HG02678 (cell line): ENCODE measurements at regions not wholly inside any gene's neighbourhood (a gene's known extent, or its start where the extent isn't known, plus 50 kb on each side); places are given as distances from the start of the nearest gene placed in this dataset.

Experiments used
- ATAC-seq: cut with Tn5 transposase; IDR thresholded peaks from one replicate; pipeline ENCODE4 v1.9.1; 2021; ENCODE audit warnings: mild to moderate bottlenecking, moderate library complexity; ENCODE audit not compliant: unreplicated experiment

DNA sequence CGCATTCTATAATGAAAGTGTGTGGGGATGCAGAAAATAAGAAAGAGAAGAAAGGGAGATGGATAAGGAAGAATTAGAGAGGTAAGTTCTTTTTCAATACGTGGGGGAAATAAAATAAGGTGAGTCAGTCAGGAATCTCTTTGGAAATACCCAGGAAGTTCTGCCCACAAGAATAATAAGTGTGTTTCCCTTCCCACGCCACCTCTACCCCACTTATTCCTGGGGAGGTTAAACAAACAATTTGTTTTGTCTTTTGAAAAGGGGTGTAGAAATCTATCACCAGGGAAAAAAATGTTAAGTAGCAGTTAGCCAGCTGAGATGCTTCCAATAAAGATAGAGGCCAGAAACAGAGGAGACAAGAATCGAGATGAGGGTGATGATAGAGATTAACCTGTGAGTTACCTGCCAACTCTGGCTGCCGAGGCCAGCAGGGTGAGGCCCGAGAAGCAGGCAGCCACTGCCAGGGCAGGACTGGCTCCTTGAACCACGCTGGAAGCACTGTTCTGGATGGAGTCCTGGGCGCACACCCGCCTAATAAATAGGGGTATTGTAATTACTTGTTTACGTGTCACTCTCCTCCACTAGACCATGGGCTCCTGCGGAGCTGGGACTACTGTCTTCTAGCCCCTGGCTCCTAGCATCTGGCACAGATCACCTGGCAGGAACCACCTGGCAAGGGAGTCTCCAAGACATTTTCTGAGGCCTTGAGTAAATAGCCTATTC lies 191.3 kb downstream of the FGFR2 start:
- no peak for ATAC-seq

DNA sequence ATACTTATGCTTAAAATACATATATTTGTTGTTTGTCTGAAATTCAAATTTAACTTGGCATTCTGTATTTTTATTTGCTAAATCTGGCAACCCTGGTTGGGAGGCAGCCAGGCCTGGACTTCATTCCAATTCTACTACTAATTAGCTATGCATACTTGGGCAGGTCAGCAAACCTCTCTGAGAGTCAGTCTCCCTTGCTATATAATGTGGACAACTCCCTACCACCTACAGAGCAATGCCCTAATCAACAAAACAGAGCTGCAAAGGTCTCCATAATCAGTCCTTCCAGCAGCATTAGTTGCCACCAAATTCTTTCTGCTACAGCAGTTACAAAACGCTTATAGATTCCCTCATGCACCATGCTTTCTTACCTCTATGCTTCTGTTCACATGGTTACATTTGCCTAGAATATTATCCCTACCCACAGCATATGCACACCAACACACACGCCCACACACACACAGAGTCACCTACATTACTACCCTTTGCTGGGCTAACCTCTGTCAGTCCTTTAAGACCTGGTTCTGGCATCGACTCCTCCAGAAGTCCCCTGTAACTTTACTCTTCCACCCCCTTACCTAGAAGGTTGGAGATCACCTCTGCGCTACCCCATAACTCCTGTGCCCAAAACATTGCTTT lies 188.7 kb downstream of the FGFR2 start:
- no peak for ATAC-seq

DNA sequence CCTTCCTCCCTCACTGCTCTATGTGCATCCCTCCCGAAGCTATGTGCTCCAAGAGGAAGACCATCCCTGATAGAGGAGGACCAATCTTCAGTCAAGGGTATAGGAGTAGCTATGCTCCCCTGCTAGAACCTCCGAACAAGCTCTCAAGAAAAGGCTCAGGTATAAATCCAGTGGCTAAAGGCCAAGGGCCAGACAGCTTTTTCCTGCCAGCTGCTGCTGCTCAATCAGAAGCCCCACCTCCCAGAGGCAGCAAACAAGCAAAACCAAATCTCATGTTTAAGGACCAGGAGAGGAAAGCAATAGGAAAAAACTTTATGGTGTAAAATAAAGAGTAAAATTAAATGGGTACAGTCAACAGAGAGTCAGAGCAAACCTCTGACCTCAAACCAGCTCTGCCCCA lies 187.2 kb downstream of the FGFR2 start:
- no peak for ATAC-seq

DNA sequence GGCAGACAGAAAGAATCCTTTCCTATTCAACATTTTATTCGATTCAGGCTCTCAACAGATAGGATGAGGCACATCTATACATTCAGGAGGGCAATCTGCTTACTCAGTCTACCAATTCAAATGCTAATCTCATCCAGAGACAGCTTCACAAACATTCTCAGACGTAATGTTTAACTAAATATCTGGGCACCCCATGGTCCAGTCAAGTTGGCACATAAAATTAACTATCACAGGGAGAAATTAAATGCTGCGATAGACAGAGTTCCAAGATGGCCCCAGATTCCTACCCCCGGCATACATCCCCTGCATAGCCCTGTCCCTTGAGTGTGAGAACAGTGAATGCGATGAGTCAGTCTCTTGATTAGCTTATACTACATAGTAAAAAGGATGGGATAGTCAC lies 184.3 kb downstream of the FGFR2 start:
- no peak for ATAC-seq

DNA sequence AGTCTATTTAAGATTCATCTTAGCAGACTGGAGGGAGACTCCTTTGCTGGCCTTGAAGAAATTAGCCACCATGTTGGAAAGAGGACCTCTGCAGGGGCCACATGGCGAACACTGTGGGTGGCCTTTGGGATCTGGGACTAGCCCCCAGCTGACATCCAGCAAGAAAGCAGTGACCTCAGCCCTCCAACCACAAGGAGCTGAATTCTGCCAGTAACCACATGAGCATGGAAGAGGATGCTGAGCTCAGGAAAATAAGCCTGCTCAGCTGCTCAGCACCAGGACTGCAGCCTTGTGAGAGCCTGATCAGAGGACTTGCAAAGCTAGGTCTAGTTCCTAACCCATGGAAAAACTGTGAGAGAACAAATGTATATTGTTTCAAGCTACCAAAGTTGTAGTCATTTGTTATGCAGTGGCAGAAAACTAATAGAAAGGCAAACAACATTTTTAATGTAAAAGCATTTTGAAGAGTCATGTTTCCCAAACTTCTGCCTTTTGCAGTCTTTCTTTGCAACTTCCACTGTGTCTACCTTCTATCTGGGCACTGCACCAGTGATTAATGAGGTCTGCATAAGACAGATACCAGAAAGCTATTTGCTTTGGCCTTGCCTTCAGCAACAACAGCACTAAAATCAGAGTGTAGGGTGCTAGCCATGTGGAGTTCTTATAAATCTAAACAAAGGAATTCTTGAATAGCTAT lies 183.7 kb downstream of the FGFR2 start:
- ATAC-seq = no peak

DNA sequence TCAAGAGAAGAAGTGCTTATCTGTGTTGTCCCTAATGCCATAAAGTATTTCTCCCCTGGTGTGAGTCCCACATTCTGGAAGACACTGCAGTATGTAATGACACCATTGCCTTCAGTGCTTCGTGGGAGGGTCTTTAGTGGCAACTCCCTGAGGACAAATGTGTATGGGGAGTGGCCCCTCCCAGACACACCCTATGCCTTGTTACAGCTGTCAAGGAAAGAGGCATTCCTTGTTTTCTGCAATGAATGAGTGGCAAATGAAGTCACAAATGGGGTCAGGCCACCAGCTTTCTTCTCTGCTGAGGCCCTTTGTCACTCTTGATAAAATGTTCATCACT lies 183.2 kb downstream of the FGFR2 start:
- ATAC-seq = no peak

DNA sequence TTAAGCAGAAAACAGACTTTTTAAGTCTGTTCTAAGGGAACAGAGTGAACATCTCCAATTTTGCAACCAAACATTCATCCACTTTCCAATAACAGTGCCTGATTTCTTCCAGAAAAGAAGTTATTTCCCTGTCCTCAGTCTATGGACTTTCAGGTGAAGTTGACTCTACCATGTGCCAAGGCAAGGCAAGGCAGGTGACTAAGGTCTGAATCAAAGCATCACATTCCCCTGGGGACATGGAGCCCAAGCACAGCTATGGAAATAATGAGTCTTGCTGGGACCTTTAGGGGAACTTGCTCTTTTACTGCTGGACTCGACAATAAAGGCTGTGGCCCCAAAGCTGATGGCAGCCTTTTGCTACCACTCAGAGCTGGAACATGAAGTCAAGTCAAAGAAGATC lies 182.2 kb downstream of the FGFR2 start:
- ATAC-seq = no peak

DNA sequence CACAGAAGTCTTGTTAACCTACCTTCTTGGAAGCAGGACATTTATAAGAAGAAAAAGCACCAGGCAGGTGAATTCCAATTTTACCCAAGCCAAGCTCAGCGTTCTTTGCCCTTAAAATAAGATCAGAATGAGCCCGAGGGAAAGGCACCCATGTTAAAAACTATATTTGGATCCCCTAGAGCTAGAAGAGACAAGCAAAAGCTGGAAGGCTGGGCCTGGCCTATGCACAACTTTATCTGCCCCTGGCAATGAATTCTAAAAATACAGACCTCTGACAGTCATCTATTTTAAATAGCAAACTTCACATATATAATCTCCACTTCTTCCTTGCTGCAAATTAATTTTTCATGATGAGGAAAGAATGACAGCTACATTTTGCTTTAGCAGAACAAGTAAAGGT lies 180.9 kb downstream of the FGFR2 start:
- no peak for ATAC-seq

DNA sequence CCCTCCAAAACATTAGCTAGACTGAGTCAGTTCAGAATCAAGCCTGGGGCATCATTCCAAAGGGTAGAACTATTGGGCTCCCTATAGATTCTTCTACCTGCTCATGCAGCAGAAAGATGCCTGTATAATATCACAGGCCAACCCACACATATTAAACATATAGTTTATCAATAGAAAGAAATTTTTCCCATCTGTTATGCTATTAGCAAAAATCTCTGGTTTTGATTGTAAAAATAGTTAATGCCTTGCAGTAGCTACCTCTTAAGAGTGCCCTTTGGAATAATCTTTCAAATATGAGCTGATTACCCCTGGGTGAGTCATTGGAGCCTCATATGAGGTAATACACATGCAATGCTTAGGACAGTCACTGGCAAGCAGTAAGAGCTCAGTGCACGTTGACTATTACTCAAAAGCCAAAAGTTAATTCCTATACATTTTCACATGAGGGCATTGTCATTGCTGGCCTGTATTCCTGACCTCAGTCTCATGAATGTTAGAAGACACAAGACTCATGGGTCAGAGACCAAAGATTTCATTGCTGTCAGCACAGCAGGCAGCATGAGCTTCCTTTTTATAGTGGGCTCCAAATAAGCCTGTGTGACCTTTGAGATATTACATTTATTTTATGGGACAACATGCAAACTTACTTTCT lies 180.0 kb downstream of the FGFR2 start:
- ATAC-seq = no peak

DNA sequence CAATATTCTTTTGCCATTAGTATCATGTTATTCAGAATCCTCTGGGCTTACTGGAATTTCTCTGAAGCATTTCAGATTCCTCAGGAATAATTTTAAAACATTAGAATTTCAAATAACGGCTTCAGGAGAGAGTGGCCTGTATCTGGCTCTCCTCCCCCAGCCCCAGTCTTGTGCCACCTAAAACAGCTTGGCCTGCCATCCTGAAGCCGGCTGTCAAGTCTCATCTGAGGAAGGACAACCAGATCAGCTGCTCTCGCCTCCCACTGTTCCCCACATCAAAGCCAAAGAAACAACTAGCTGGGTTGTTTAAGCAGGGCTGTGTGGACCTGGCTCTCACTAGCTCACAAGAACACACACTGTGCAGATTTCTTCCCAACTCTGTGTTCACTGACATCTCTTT lies 178.2 kb downstream of the FGFR2 start:
- ATAC-seq = no peak

DNA sequence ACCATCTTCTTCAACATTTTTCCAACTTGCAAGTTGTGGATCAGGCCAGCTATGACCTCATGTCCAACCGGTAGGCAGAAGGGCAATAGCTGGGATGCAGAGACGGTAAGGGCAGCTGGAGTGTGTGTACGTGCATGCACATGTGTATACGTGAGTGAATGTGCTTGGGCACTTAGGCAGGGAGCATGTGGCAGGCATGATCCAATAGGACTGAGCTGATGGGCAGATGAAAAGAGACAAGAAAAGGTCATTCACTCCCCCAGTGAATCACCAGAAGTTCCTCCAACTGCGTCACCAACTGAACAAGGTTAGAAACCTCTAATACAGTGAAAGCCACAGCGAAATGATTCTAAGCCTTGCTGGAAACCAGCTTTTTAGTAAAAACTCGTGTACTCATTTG lies 176.1 kb downstream of the FGFR2 start:
- no peak for ATAC-seq

DNA sequence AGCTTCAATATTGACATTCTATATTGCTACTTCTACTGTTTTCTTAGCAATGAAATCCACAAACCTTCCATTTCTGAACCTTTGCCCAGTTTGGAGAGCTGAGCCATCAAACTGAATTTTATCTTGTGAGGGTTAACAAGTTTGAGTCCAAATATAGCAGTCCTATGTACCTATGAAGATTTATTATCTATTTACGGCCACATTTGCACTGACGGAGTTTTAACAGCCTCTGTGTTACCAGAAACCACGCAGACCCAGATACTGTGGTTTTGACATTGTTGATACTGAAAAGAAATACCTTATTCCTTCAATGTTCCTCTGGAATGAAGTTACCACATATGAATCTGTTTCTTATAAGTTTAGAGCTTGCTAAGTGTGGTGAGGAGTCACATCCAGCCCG lies 172.6 kb downstream of the FGFR2 start:
- no peak for ATAC-seq

DNA sequence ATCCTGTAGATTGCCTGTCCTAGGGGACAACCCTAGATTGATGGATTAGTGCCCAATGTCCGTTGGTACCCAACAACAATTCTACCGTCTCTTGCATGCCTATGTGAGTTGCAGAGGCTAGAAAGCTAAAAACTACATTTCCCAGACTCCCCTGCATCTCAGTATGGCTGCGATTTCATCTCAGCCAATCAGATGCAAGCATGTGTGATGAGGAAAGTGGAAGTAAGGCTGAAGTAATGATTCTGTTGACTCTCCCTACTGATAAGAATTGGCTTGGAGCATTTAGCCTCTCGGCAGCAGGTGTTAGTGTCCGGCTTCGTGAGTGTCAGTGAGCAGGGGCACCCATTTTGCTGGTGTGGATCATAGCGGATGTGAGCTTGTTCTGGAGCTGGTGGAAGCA lies 171.9 kb downstream of the FGFR2 start:
- no peak for ATAC-seq
